Esophagus muscularis mucosa (tissue), 4 donors: ENCODE measurements at regions not wholly inside any gene's neighbourhood (a gene's known extent, or its start where the extent isn't known, plus 50 kb on each side); places are given as distances from the start of the nearest gene placed in this dataset.

ENCODE experiments used
- DNase-seq: peaks from one replicate; pipeline ENCODE4 v3.0.0-alpha.2; 2017; ENCODE audit errors: extremely low spot score
- H3K27ac ChIP-seq, 4 donors: fragments of 200-600 bp; sonication (generic); replicated peaks in 1 of 4; 1 replicate in 3 of 4; 2 replicates in 1 of 4; pipeline ENCODE4 v1.5.1; 2016 to 2019; ENCODE audit warnings: mild to moderate bottlenecking in 1 of 4
- H3K27me3 ChIP-seq, 4 donors: fragments of 200-600 bp; sonication (generic); one replicate each; pipeline versions ENCODE4 v1.5.1 to v1.6.0; 2016 to 2019
- H3K36me3 ChIP-seq, 4 donors: fragments of 200-600 bp; sonication (generic); one replicate each; pipeline ENCODE4 v1.5.1; 2016 to 2019
- H3K4me1 ChIP-seq, 4 donors: fragments of 200-600 bp; sonication (generic); one replicate each; pipeline ENCODE4 v1.5.1; 2016 to 2019
- H3K4me3 ChIP-seq, 4 donors: fragments of 200-600 bp; sonication (generic); 1 replicate in 2 of 4; 2 replicates in 2 of 4; pipeline ENCODE4 v1.5.1; 2016 to 2019; ENCODE audit warnings: mild to moderate bottlenecking in 4 of 4, moderate library complexity in 1 of 4
- H3K9me3 ChIP-seq, 4 donors: fragments of 200-600 bp; sonication (generic); 1 replicate in 3 of 4; 2 replicates in 1 of 4; pipeline ENCODE4 v1.5.1; 2016 to 2019
- EP300 ChIP-seq: sonication (generic); formaldehyde crosslinking; IDR thresholded peaks from one replicate; pipeline ENCODE4 v1.6.1; 2017; ENCODE audit warnings: antibody characterized with exemption
- POLR2A ChIP-seq: fragments of 450-650 bp; IDR thresholded peaks from one replicate; pipeline ENCODE4 v1.6.1; 2017; ENCODE audit warnings: antibody characterized with exemption, moderate library complexity, mild to moderate bottlenecking, low read depth
- POLR2AphosphoS5 ChIP-seq, 2 donors: sonication (generic); formaldehyde crosslinking; IDR thresholded peaks; one replicate each; pipeline ENCODE4 v1.6.1; 2017; ENCODE audit warnings: antibody characterized with exemption in 2 of 2
- WGBS: methylation state at CpG from one replicate; pipeline ENCODE4 v1.1.5; 2018; 5-methylcytosine and 5-hydroxymethylcytosine counted together
- intact Hi-C: fragments of 100-400 bp; cut with DNase I; formaldehyde crosslinking; loops from one replicate; pipeline ENCODE4 v1.15.1; 2023
- TF ChIP-seq, protein P1 (sequence below), 3 experiments: fragments of 200-600 bp in 2 of 3; fragments of 450-650 bp in 1 of 3; sonication (generic) in 2 of 3; IDR thresholded peaks; one replicate each; pipeline ENCODE4 v1.5.1; 2017 to 2019; ENCODE audit warnings: antibody characterized with exemption in 3 of 3, mild to moderate bottlenecking in 2 of 3, moderate library complexity in 1 of 3

- Histone ChIP-seq H3K36me3 (no peaks in the 10 kb centered on the region), H3K27me3 (no peaks in the 10 kb centered on the region), H3K9me3 (no peaks in the 10 kb centered on the region), H3K27ac (no peak overlapping the region), H3K4me1 (no peaks in the 10 kb centered on the region), H3K4me3 (no peak overlapping the region)
- 93% methylated on average over 3 of the region's 3 CpGs for WGBS
- TF ChIP-seq POLR2AphosphoS5 (IDR thresholded peaks at IDR 0.05) (no peak), POLR2A (no peak), EP300 (no peak)
- TF ChIP-seq, protein P1, sequence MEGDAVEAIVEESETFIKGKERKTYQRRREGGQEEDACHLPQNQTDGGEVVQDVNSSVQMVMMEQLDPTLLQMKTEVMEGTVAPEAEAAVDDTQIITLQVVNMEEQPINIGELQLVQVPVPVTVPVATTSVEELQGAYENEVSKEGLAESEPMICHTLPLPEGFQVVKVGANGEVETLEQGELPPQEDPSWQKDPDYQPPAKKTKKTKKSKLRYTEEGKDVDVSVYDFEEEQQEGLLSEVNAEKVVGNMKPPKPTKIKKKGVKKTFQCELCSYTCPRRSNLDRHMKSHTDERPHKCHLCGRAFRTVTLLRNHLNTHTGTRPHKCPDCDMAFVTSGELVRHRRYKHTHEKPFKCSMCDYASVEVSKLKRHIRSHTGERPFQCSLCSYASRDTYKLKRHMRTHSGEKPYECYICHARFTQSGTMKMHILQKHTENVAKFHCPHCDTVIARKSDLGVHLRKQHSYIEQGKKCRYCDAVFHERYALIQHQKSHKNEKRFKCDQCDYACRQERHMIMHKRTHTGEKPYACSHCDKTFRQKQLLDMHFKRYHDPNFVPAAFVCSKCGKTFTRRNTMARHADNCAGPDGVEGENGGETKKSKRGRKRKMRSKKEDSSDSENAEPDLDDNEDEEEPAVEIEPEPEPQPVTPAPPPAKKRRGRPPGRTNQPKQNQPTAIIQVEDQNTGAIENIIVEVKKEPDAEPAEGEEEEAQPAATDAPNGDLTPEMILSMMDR (IDR thresholded peaks at IDR 0.05), result no peak
- no peak for DNase-seq
- intact Hi-C loops, result no loop called here
Observed at GRCh38 chr11:97964332-97965004, 1056.3 kb upstream of the CNTN5 start.

- intact Hi-C loops, result no loop called here
- no peak overlapping the region for H3K4me3 ChIP-seq
- no peak overlapping the region for H3K27ac ChIP-seq
- H3K27me3 ChIP-seq, result no peaks in the 10 kb centered on the region
- H3K9me3 ChIP-seq, result no peaks in the 10 kb centered on the region
- WGBS, result 74% methylated on average over 1 of the region's 1 CpG
- TF ChIP-seq POLR2A, result no peak
- no peak for DNase-seq
- no peaks in the 10 kb centered on the region for H3K4me1 ChIP-seq
- H3K36me3 ChIP-seq, result no peaks in the 10 kb centered on the region
Observed at GRCh38 chr11:97965849-97966646, 1054.7 kb upstream of the CNTN5 start.

DNA sequence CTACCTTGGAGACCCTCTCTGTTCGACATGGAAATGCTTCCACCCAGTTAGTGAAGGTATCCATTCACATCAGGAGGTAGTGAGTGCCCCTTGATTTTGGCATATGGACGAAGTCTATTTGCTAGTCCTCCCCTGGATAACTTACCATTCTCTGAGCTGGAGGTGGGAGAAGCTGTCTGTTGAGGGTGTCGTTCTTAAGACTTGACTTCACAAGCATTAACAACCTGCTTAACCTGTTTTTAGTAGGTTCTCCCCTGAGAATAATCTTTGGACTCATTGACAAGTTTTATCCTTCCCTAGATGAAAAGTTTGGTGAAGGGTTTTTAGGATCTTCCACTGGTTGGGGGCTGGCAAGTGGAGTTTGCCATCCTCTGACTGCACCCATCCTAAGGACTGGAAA, 1053.8 kb upstream of the CNTN5 start:
- Histone ChIP-seq H3K27me3 (no peaks in the 10 kb centered on the region), H3K27ac (no peak overlapping the region), H3K9me3 (no peaks in the 10 kb centered on the region), H3K4me3 (no peak overlapping the region), H3K36me3 (no peaks in the 10 kb centered on the region), H3K4me1 (no peaks in the 10 kb centered on the region)
- 97% methylated on average over 3 of the region's 3 CpGs for WGBS
- no peak for DNase-seq
- TF ChIP-seq POLR2AphosphoS5 (IDR thresholded peaks at IDR 0.05), result no peak
- TF ChIP-seq, protein P1 (IDR thresholded peaks at IDR 0.05), result no peak
- TF ChIP-seq EP300, result no peak
- no peak for TF ChIP-seq POLR2A
- intact Hi-C loops, result no loop called here

- intact Hi-C loops, result no loop called here
- H3K9me3 ChIP-seq, result no peaks in the 10 kb centered on the region
- no peak overlapping the region for H3K4me3 ChIP-seq
- TF ChIP-seq, protein P1 (IDR thresholded peaks at IDR 0.05), result no peak
- TF ChIP-seq EP300 (no peak), POLR2AphosphoS5 (IDR thresholded peaks at IDR 0.05) (no peak), POLR2A (no peak)
- WGBS, result 90% methylated on average over 2 of the region's 2 CpGs
- no peak for DNase-seq
- H3K27me3 ChIP-seq, result no peaks in the 10 kb centered on the region
- H3K36me3 ChIP-seq, result no peaks in the 10 kb centered on the region
- no peak overlapping the region for H3K27ac ChIP-seq
- no peaks in the 10 kb centered on the region for H3K4me1 ChIP-seq
Observed at GRCh38 chr11:97968071-97968470, 1052.7 kb upstream of the CNTN5 start.

DNA sequence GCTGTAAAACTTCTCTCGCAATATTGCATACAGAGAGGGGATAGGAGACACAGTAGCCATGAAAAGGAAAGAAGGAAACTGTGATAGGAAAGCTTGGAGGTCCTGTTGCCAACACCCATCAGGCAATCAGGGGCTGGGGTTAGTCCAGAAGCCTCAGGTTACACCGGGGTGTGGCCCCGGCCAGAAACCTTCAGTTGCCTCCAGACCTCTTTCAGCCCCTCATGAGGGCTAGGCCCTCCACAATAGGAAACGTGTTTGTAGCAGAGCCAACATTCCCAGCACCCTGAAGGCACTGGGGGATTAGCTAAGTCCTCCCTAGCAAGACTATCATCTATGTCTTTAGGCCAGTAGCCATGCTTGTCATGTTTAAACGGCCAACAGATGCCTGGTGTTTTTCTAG, 1048.0 kb upstream of the CNTN5 start:
- intact Hi-C loops, result no loop called here
- H3K36me3 ChIP-seq, result no peaks in the 10 kb centered on the region
- no peaks in the 10 kb centered on the region for H3K9me3 ChIP-seq
- no peaks in the 10 kb centered on the region for H3K4me1 ChIP-seq
- H3K27me3 ChIP-seq, result no peaks in the 10 kb centered on the region
- no peak overlapping the region for H3K27ac ChIP-seq
- DNase-seq, result no peak
- H3K4me3 ChIP-seq, result no peak overlapping the region
- TF ChIP-seq POLR2A, result no peak
- 84% methylated on average over 5 of the region's 5 CpGs for WGBS
